Fibroblast of villous mesenchyme (primary cell): ENCODE measurements at regions not wholly inside any gene's neighbourhood (a gene's known extent, or its start where the extent isn't known, plus 50 kb on each side); places are given as distances from the start of the nearest gene placed in this dataset.

Experiments
- DNase-seq: peaks from one replicate; pipeline ENCODE4 v3.0.0-alpha.2; 2010; ENCODE audit warnings: low read depth
- H3K4me3 ChIP-seq: 2 replicates; pipeline ENCODE4 v1.5.1; 2011; ENCODE audit warnings: low read depth, mild to moderate bottlenecking, low read length
- TF ChIP-seq, protein P1 (sequence below): IDR thresholded peaks from 2 replicates; pipeline ENCODE4 v1.5.1; 2012; ENCODE audit warnings: low read depth, mild to moderate bottlenecking, low read length; ENCODE audit not compliant: insufficient read depth

- DNase-seq: peak; percentile 63
- H3K4me3 ChIP-seq: no peak overlapping the region
- TF ChIP-seq, protein P1, sequence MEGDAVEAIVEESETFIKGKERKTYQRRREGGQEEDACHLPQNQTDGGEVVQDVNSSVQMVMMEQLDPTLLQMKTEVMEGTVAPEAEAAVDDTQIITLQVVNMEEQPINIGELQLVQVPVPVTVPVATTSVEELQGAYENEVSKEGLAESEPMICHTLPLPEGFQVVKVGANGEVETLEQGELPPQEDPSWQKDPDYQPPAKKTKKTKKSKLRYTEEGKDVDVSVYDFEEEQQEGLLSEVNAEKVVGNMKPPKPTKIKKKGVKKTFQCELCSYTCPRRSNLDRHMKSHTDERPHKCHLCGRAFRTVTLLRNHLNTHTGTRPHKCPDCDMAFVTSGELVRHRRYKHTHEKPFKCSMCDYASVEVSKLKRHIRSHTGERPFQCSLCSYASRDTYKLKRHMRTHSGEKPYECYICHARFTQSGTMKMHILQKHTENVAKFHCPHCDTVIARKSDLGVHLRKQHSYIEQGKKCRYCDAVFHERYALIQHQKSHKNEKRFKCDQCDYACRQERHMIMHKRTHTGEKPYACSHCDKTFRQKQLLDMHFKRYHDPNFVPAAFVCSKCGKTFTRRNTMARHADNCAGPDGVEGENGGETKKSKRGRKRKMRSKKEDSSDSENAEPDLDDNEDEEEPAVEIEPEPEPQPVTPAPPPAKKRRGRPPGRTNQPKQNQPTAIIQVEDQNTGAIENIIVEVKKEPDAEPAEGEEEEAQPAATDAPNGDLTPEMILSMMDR: no peak
These were observed 1663.6 kb downstream of the SUCLG1 start for GRCh38 chr2:82795446-82795845.

DNA sequence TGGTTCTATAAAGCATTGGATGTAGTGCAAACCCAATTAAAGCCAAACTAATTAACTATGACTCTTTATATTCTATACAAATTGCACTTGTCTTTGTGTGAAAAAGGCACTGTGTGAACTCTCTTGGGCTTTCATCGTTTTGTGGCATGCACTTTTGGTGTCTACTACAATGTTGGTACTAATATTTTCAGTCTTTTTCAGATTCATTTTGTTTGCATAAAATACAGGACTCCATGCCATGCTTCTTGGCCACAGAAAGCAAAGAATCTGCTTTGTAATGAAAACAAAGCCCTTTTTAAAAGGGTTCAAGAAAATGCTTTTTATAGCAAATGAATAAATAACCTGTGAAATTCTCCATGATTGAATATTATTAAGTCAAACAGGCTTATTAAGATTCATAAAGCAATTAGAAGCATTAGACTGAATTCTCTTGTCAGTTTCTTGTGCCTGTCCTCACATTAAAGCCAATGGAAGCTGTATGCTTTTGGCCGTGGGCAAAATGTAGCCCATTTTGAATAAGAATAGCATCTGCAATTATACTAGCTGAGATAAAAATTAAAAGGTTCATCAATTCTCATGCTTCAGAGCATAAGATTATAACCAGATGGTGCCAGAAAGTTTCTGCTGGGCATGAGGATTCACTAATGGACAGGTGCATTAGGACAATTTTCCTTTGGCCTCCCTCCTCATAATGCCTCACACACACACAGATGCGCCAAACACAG is 1665.2 kb downstream of the SUCLG1 start:
- TF ChIP-seq, protein P1: no peak
- no peak overlapping the region for H3K4me3 ChIP-seq
- no peak for DNase-seq

- DNase-seq: no peak
These were observed 1666.8 kb downstream of the SUCLG1 start for GRCh38 chr2:82792316-82792715.

GRCh38 chr2:82790206-82791021 is 1668.7 kb downstream of the SUCLG1 start:
- TF ChIP-seq, protein P1: no peak
- H3K4me3 ChIP-seq: no peak overlapping the region
- DNase-seq: peak; percentile 80

More at GRCh38 chr2:82792316-82792715, 1666.8 kb downstream of the SUCLG1 start:
- TF ChIP-seq, protein P1: no peak
- H3K4me3 ChIP-seq: no peak overlapping the region

GRCh38 chr2:82789851-82790205 is 1669.3 kb downstream of the SUCLG1 start:
- no peak overlapping the region for H3K4me3 ChIP-seq
- peak; percentile 3 for DNase-seq
- TF ChIP-seq, protein P1: no peak

DNA sequence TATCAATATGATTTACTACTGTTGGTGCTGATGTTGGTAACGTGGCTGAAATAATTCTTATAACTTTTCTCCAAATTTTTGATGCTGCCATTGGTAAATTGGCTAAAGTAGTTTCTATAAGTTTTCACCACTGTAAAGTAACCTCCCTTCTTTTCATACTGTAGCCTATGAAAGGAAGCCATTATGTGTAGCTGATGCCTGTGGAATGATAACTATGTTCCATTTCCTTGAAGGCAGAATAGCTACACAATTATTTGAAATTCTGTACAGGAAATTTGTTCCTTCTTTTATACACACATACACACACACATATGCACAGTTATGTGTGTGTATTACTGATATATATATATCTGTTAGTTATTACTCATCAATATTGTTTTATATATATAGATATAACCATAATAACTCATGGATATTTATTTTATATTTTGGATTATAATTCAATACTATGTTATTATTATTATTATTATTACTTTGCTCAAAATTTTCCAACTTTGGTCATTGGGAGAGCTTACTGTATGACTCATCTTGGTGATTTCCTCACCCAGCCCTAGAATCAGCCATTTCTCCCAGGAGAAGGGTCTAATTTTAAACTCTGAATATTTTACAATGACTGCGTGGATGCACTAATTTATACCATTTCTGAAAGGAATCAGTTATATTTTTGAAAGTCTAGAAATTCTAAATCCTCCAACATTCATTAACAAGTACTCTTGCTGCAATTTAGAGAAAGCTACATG is 1677.7 kb downstream of the SUCLG1 start:
- TF ChIP-seq, protein P1: no peak
- DNase-seq: peak; percentile 21
- H3K4me3 ChIP-seq: no peak overlapping the region
